ENCODE measurements at regions not wholly inside any gene's neighbourhood (a gene's known extent, or its start where the extent isn't known, plus 50 kb on each side); places are given as distances from the start of the nearest gene placed in this dataset.

- no peak for TF ChIP-seq CTCF (IDR thresholded peaks at IDR 0.05)
- no peak for TF ChIP-seq POLR2A (IDR thresholded peaks at IDR 0.05)
Observed at GRCh38 chr6:15996030-15996429, 132.9 kb upstream of the MYLIP start.

Measured in uterus (tissue), 2 donors.